Sigmoid colon (tissue), 6 donors: ENCODE measurements at regions not wholly inside any gene's neighbourhood (a gene's known extent, or its start where the extent isn't known, plus 50 kb on each side); places are given as distances from the start of the nearest gene placed in this dataset.

Experiments used
- DNase-seq: peaks from one replicate; pipeline ENCODE4 v3.0.0-alpha.2; 2019
- H3K27ac ChIP-seq, 4 donors: fragments of 200-600 bp; sonication (generic); one replicate each; pipeline ENCODE4 v1.5.1; 2016 to 2019; ENCODE audit warnings: mild to moderate bottlenecking in 1 of 4
- H3K27me3 ChIP-seq, 3 donors: fragments of 200-600 bp; sonication (generic); one replicate each; pipeline ENCODE4 v1.5.1; 2019; ENCODE audit warnings: mild to moderate bottlenecking in 1 of 3
- H3K36me3 ChIP-seq, 4 donors: fragments of 200-600 bp; sonication (generic); one replicate each; pipeline ENCODE4 v1.5.1; 2016 to 2019
- H3K4me1 ChIP-seq, 4 donors: fragments of 200-600 bp; sonication (generic); one replicate each; pipeline ENCODE4 v1.5.1; 2017 to 2019
- H3K4me3 ChIP-seq, 4 donors: fragments of 200-600 bp; sonication (generic); one replicate each; pipeline ENCODE4 v1.5.1; 2017 to 2019; ENCODE audit warnings: mild to moderate bottlenecking in 2 of 4, moderate library complexity in 1 of 4
- H3K9me3 ChIP-seq, 4 donors: fragments of 200-600 bp in 3 of 4; sonication (generic) in 3 of 4; one replicate each; pipeline versions ENCODE4 v1.5.1 to v1.6.1; 2013 to 2019
- CTCF ChIP-seq, 4 experiments: fragments of 450-650 bp in 3 of 4; fragments of 200-600 bp in 1 of 4; IDR thresholded peaks; one replicate each; pipeline ENCODE4 v1.5.1; 2016 to 2019; ENCODE audit warnings: antibody characterized with exemption in 4 of 4, mild to moderate bottlenecking in 3 of 4, moderate library complexity in 2 of 4
- EP300 ChIP-seq, 4 donors: sonication (generic); formaldehyde crosslinking; IDR thresholded peaks; one replicate each; pipeline ENCODE4 v1.6.1; 2017; ENCODE audit warnings: antibody characterized with exemption in 4 of 4
- POLR2A ChIP-seq, 2 donors: fragments of 450-650 bp; IDR thresholded peaks; one replicate each; pipeline ENCODE4 v1.6.1; 2016; ENCODE audit warnings: antibody characterized with exemption in 2 of 2, mild to moderate bottlenecking in 2 of 2, moderate library complexity in 2 of 2
- POLR2AphosphoS5 ChIP-seq, 4 donors: sonication (generic); formaldehyde crosslinking; IDR thresholded peaks; one replicate each; pipeline ENCODE4 v1.6.1; 2017; ENCODE audit warnings: antibody characterized with exemption in 4 of 4
- WGBS, 2 donors: extraction: QIAGEN DNeasy Blood & Tissue Kit; methylation state at CpG; one replicate each; pipeline ENCODE4 v1.1.7; 2013; 5-methylcytosine and 5-hydroxymethylcytosine counted together
- intact Hi-C: fragments of 100-400 bp; cut with DNase I; formaldehyde crosslinking; loops from one replicate; pipeline ENCODE4 v1.15.1; 2023
- donor health status: healthy with polysubstance abuse.
- donor health status: healthy.

DNA sequence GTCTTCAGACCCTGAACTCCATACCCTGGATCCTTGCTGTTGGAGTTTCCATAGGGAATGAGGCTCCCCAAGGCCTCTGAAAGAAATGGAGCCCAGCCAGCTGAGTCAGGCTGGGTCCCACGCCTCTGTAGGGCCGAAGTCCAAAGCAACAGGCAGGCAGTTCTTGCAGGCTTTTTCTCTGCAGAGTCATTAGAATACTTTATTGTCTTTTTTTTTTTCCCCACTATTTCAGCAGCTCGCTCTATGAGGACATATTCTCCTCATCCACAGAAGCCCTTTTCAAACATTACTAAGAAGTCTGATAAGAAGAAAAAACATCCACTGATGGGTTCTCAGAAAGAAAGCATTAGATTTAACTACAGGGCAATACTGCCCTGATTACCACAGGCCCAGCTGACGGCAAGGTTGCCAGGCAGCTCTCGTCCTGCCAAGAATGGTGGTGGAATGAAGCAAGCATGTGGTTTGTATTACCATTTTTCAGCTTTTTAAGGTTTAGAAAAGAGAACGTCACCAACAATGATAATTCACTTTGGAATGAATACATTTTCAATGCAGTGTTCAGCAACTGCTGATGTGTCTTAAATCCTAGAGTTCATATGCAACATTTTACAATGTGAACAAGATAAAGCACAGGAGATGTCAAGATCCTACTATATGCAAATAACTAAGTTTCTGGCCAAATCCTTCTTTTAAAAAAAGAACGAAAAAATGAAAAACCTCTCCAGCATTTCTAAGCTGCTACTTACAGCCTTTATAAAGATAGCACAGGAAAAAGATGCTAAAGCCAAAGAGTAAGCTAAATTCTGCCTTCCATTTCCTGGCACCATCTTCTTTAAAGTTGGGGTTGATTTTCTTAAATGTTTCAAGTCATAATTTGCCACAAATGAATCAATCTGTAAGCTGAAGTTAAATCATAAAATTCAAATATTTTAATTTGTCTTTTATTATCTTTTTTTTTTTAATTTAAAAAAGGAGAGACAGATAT is 223.6 kb upstream of the CITED2 start:
- Histone ChIP-seq H3K4me1 (peaks cover 0 to 54% (median 46%) of the 10 kb centered on the region in 4 donors), H3K9me3 (no peaks in the 10 kb centered on the region), H3K27me3 (no peaks in the 10 kb centered on the region), H3K4me3 (no peak overlapping the region), H3K27ac (peak overlapping the region; percentile 69 to 82 (median 77)), H3K36me3 (no peaks in the 10 kb centered on the region)
- 14 to 52% methylated on average over 7 of the region's 7 CpGs for WGBS, 2 donors
- DNase-seq, result peak; percentile 86
- intact Hi-C loops, result loop anchor here (5.0 to 10.0 kb wide), 3 partner anchors 109 to 384 kb away; no protein-coding TSS in a partner anchor
- TF ChIP-seq POLR2A (IDR thresholded peaks at IDR 0.05) (no peak), CTCF (IDR thresholded peaks at IDR 0.05) (no peak), EP300 (IDR thresholded peaks at IDR 0.05) (peak in 1 of 4 donors; percentile 11), POLR2AphosphoS5 (IDR thresholded peaks at IDR 0.05) (peak in 3 of 4 donors; percentile 22 to 36 (median 32))

- no peaks in the 10 kb centered on the region for H3K9me3 ChIP-seq
- peak overlapping the region; percentile 69 to 82 (median 77) for H3K27ac ChIP-seq
- no peaks in the 10 kb centered on the region for H3K36me3 ChIP-seq
- DNase-seq, result no peak
- H3K4me3 ChIP-seq, result no peak overlapping the region
- 15 to 63% methylated on average over 1 of the region's 1 CpG for WGBS, 2 donors
- intact Hi-C loops, result loop anchor here (5.0 to 10.0 kb wide), 3 partner anchors 110 to 385 kb away; no protein-coding TSS in a partner anchor
- no peaks in the 10 kb centered on the region for H3K27me3 ChIP-seq
- H3K4me1 ChIP-seq, result peaks cover 0 to 62% (median 54%) of the 10 kb centered on the region in 4 donors
- no peak for TF ChIP-seq POLR2A (IDR thresholded peaks at IDR 0.05)
- no peak for TF ChIP-seq EP300 (IDR thresholded peaks at IDR 0.05)
- TF ChIP-seq POLR2AphosphoS5 (IDR thresholded peaks at IDR 0.05), result no peak
- no peak for TF ChIP-seq CTCF (IDR thresholded peaks at IDR 0.05)
These were observed 222.8 kb upstream of the CITED2 start for GRCh38 chr6:139597087-139597763.

GRCh38 chr6:139595183-139595582 is 220.7 kb upstream of the CITED2 start:
- DNase-seq, result no peak
- Histone ChIP-seq H3K4me3 (no peak overlapping the region), H3K27me3 (no peaks in the 10 kb centered on the region), H3K27ac (peak overlapping the region; percentile 50 to 82 (median 77)), H3K4me1 (peaks cover 0 to 83% (median 73%) of the 10 kb centered on the region in 4 donors), H3K36me3 (no peaks in the 10 kb centered on the region), H3K9me3 (no peaks in the 10 kb centered on the region)
- TF ChIP-seq EP300 (IDR thresholded peaks at IDR 0.05) (peak in 1 of 4 donors; percentile 86), POLR2AphosphoS5 (IDR thresholded peaks at IDR 0.05) (peak in 2 of 4 donors; percentile 7 to 36), POLR2A (IDR thresholded peaks at IDR 0.05) (no peak), CTCF (IDR thresholded peaks at IDR 0.05) (no peak)
- 81 to 86% methylated on average over 3 of the region's 3 CpGs for WGBS, 2 donors
- intact Hi-C loops, result loop anchor here (5.0 to 10.0 kb wide), 3 partner anchors 112 to 387 kb away; no protein-coding TSS in a partner anchor

GRCh38 chr6:139594333-139594965 is 220.0 kb upstream of the CITED2 start:
- intact Hi-C loops, result loop anchor here (10.0 kb wide), 1 partner anchor 270 kb away; no protein-coding TSS in a partner anchor
- no peaks in the 10 kb centered on the region for H3K27me3 ChIP-seq
- no peak for TF ChIP-seq EP300 (IDR thresholded peaks at IDR 0.05)
- TF ChIP-seq POLR2A (IDR thresholded peaks at IDR 0.05), result no peak
- peak overlapping the region; percentile 50 to 82 (median 77) for H3K27ac ChIP-seq
- no peaks in the 10 kb centered on the region for H3K36me3 ChIP-seq
- H3K4me1 ChIP-seq, result peaks cover 0 to 88% (median 81%) of the 10 kb centered on the region in 4 donors
- WGBS, 2 donors, result 54 to 89% methylated on average over 8 of the region's 8 CpGs
- DNase-seq, result no peak
- no peaks in the 10 kb centered on the region for H3K9me3 ChIP-seq
- no peak overlapping the region for H3K4me3 ChIP-seq
